Fibroblast of lung (primary cell): ENCODE measurements at regions not wholly inside any gene's neighbourhood (a gene's known extent, or its start where the extent isn't known, plus 50 kb on each side); places are given as distances from the start of the nearest gene placed in this dataset.

ENCODE experiments used
- DNase-seq, 2 donors: peaks; one replicate each; pipeline versions ENCODE4 v3.0.0 to v3.0.0-alpha.2; 2010; ENCODE audit warnings: low read depth in 2 of 2
- H2AFZ ChIP-seq: 2 replicates; pipeline ENCODE4 v1.5.1; 2012; ENCODE audit warnings: low read length, control low read depth, inconsistent platforms
- H3K27ac ChIP-seq: 2 replicates; pipeline ENCODE4 v1.5.1; 2011; ENCODE audit warnings: low read length, control low read depth; ENCODE audit not compliant: insufficient read depth
- H3K27me3 ChIP-seq: 2 replicates; pipeline ENCODE4 v1.5.1; 2011; ENCODE audit warnings: mild to moderate bottlenecking, low read length; ENCODE audit not compliant: control insufficient read depth, insufficient read depth
- H3K36me3 ChIP-seq: 2 replicates; pipeline ENCODE4 v1.5.1; 2011; ENCODE audit warnings: low read length; ENCODE audit not compliant: control insufficient read depth, insufficient read depth
- H3K4me1 ChIP-seq: 2 replicates; pipeline ENCODE4 v1.5.1; 2011; ENCODE audit warnings: low read length; ENCODE audit not compliant: control insufficient read depth, insufficient read depth; ENCODE audit errors: extremely low read depth
- H3K4me2 ChIP-seq: 2 replicates; pipeline ENCODE4 v1.5.1; 2011; ENCODE audit warnings: low read length, control low read depth; ENCODE audit not compliant: insufficient read depth; ENCODE audit errors: extremely low read depth
- H3K4me3 ChIP-seq, 4 experiments: fragments of 200-600 bp in 1 of 4; sonication (generic) in 1 of 4; replicated peaks in 1 of 4; 2 replicates each; pipeline ENCODE4 v1.5.1; 2011 to 2016; ENCODE audit warnings: low read length in 4 of 4, low read depth in 3 of 4, mild to moderate bottlenecking in 3 of 4, control low read depth in 2 of 4, inconsistent platforms in 1 of 4, mixed read lengths in 1 of 4; ENCODE audit not compliant: insufficient read depth in 1 of 4; ENCODE audit errors: control extremely low read depth in 1 of 4
- H3K79me2 ChIP-seq: 2 replicates; pipeline ENCODE4 v1.5.1; 2012; ENCODE audit warnings: mild to moderate bottlenecking, low read length, inconsistent platforms; ENCODE audit not compliant: control insufficient read depth, insufficient read depth
- H3K9ac ChIP-seq: 2 replicates; pipeline ENCODE4 v1.5.1; 2011; ENCODE audit warnings: mild to moderate bottlenecking, low read length, control low read depth; ENCODE audit not compliant: insufficient read depth
- H3K9me3 ChIP-seq: 2 replicates; pipeline ENCODE4 v1.5.1; 2012; ENCODE audit warnings: low read depth, low read length; ENCODE audit not compliant: control insufficient read depth, insufficient read depth
- H4K20me1 ChIP-seq: 2 replicates; pipeline ENCODE4 v1.5.1; 2011; ENCODE audit warnings: low read length; ENCODE audit not compliant: control insufficient read depth, insufficient read depth; ENCODE audit errors: extremely low read depth
- EZH2 ChIP-seq: IDR thresholded peaks from 2 replicates; pipeline ENCODE4 v1.5.1; 2012; ENCODE audit warnings: low read length, control low read depth, mild to moderate bottlenecking; ENCODE audit errors: missing control alignments
- TF ChIP-seq, protein P1 (sequence below), 2 donors: IDR thresholded peaks in 1 of 2; conservative IDR thresholded peaks in 1 of 2; 1 replicate in 1 of 2; 2 replicates in 1 of 2; pipeline ENCODE4 v1.5.1; 2011 to 2012; ENCODE audit warnings: low read length in 2 of 2, control low read depth in 1 of 2, inconsistent platforms in 1 of 2, low read depth in 1 of 2, mild to moderate bottlenecking in 1 of 2

DNA sequence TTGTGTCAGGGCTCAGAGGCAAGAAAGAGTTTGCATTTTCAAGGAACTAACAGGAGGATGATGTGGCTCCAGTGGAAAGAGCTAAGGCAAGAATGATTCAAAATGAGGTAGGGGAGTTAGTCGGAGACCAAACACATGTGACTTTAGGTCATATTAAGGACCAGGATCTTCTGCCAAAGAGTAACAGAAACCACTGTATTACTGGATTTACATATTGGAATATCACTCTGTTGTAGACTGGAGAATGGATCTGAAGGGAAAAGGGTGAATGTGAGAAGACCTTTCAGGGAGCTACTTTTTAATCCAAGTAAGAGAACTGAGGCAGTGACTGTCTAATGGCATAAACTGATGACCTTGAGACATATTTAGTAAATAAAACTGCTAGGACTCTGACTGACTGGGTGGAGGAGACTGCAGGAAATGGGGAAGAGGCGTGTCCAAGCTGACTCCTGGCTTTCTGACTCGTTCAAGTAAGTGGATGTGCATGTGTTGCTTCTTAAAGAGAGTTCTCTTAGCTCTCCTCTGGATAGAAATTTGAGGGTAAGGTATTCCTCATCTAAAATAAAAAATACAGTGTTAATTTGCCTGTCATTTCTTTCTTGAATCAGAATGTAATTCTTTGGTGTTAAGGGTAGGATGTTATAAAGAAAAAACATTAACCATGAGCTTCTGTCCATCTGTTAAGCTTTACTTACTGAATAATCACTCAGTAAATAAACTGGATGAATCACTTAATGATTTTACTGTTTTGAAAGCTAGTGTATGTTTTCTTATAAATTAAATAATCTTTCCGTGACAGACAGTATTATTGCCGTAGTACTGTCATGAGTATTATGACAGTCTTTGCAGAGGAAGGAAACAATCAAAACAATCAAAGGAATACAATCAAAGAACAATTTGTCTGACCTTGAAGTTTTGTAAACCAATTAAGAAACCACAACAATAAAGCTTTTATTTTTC lies 58.3 kb upstream of the CFAP20DC start:
- Histone ChIP-seq H3K9me3 (no peaks in the 10 kb centered on the region), H3K4me1 (no peaks in the 10 kb centered on the region), H3K27ac (no peak overlapping the region), H4K20me1 (no peaks in the 10 kb centered on the region), H3K27me3 (no peaks in the 10 kb centered on the region), H3K4me2 (no peak overlapping the region), H3K36me3 (no peaks in the 10 kb centered on the region), H2AFZ (peak overlapping the region; percentile 39), H3K4me3 (no peak overlapping the region), H3K79me2 (no peaks in the 10 kb centered on the region), H3K9ac (no peak overlapping the region)
- DNase-seq, result peak; percentile 13 to 26
- TF ChIP-seq, protein P1, sequence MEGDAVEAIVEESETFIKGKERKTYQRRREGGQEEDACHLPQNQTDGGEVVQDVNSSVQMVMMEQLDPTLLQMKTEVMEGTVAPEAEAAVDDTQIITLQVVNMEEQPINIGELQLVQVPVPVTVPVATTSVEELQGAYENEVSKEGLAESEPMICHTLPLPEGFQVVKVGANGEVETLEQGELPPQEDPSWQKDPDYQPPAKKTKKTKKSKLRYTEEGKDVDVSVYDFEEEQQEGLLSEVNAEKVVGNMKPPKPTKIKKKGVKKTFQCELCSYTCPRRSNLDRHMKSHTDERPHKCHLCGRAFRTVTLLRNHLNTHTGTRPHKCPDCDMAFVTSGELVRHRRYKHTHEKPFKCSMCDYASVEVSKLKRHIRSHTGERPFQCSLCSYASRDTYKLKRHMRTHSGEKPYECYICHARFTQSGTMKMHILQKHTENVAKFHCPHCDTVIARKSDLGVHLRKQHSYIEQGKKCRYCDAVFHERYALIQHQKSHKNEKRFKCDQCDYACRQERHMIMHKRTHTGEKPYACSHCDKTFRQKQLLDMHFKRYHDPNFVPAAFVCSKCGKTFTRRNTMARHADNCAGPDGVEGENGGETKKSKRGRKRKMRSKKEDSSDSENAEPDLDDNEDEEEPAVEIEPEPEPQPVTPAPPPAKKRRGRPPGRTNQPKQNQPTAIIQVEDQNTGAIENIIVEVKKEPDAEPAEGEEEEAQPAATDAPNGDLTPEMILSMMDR (conservative IDR thresholded peaks at IDR 0.05 in 1 of 2, IDR thresholded peaks at IDR 0.05 in 1 of 2; ENCODE audit: low read depth in 1 of 2, low read length in 2 of 2), result no peak
- TF ChIP-seq EZH2, result no peak

DNA sequence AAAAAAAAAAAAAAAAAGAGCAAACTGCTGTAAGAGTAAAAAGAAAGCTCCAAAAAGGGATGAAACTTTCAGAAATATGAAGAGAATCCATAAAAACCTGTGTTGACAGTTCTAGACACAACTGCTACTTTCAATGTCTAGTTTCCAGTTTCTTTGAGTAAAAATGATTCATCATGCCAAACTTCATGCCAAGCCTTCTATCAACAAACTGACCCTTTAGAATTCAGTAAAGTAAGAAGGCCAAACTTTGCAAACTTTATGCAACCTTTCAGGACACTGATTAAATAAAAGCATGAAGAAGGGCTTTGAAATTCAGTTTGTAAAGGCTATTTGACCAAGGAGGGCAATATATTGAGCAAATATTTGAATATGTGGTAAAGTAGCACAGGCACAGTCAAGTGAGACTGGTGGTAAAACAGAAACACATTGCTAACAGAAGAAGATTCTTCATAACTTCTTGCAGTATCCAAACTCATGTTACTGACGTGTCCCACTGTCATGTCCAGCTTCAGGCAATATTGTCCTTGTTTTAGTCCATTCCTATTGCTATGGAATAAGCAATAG lies 56.3 kb upstream of the CFAP20DC start:
- no peak for DNase-seq
- H3K4me2 ChIP-seq, result no peak overlapping the region
- no peak overlapping the region for H3K27ac ChIP-seq
- no peaks in the 10 kb centered on the region for H3K27me3 ChIP-seq
- no peak overlapping the region for H2AFZ ChIP-seq
- no peaks in the 10 kb centered on the region for H3K9me3 ChIP-seq
- no peak for TF ChIP-seq EZH2
- TF ChIP-seq, protein P1 (conservative IDR thresholded peaks at IDR 0.05 in 1 of 2, IDR thresholded peaks at IDR 0.05 in 1 of 2; ENCODE audit: low read depth in 1 of 2, low read length in 2 of 2), result no peak
- no peak overlapping the region for H3K4me3 ChIP-seq
- no peak overlapping the region for H3K9ac ChIP-seq
- no peaks in the 10 kb centered on the region for H3K4me1 ChIP-seq
- no peaks in the 10 kb centered on the region for H3K36me3 ChIP-seq
- H4K20me1 ChIP-seq, result no peaks in the 10 kb centered on the region
- H3K79me2 ChIP-seq, result no peaks in the 10 kb centered on the region

DNA sequence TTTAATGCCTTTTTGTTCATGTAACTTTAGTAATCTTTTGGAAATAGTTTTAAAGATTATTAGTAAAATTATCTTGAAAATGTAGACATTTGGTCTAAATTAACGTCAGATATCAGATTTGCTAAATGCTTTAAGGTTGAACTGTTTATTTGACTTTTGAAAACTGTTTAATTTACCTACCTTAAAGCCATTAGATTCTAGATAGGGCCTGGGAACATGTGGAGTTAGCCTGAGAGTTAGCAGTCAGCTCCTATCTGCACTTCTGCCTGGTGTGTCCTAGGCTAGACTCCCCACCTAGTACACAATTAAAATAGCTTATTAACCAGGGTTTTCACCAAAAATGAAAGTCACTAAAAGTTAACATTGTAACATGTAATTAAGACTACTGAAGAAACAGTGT lies 53.7 kb upstream of the CFAP20DC start:
- Histone ChIP-seq H3K27me3 (no peaks in the 10 kb centered on the region), H3K9me3 (no peaks in the 10 kb centered on the region), H2AFZ (no peak overlapping the region), H3K9ac (no peak overlapping the region), H4K20me1 (no peaks in the 10 kb centered on the region), H3K4me3 (no peak overlapping the region), H3K4me1 (no peaks in the 10 kb centered on the region), H3K27ac (no peak overlapping the region), H3K4me2 (no peak overlapping the region), H3K79me2 (no peaks in the 10 kb centered on the region), H3K36me3 (no peaks in the 10 kb centered on the region)
- no peak for DNase-seq
- TF ChIP-seq EZH2, result no peak
- TF ChIP-seq, protein P1 (conservative IDR thresholded peaks at IDR 0.05 in 1 of 2, IDR thresholded peaks at IDR 0.05 in 1 of 2; ENCODE audit: low read depth in 1 of 2, low read length in 2 of 2), result no peak
